T-helper 2 cell (primary cell): ENCODE measurements at regions not wholly inside any gene's neighbourhood (a gene's known extent, or its start where the extent isn't known, plus 50 kb on each side); places are given as distances from the start of the nearest gene placed in this dataset.
"Not testable (repeated sequence)": the region's sequence is repeated elsewhere in the genome, so short reads cannot be mapped to it uniquely, and the experiment has no call there.

Experiments
- DNase-seq, 5 experiments: peaks; one replicate each; pipeline versions ENCODE4 v3.0.0 to v3.0.0-alpha.2; 2012 to 2022

GRCh38 chr1:144516172-144516571 lies 54.7 kb upstream of the NBPF15 start:
- not testable (repeated sequence) for DNase-seq

DNA sequence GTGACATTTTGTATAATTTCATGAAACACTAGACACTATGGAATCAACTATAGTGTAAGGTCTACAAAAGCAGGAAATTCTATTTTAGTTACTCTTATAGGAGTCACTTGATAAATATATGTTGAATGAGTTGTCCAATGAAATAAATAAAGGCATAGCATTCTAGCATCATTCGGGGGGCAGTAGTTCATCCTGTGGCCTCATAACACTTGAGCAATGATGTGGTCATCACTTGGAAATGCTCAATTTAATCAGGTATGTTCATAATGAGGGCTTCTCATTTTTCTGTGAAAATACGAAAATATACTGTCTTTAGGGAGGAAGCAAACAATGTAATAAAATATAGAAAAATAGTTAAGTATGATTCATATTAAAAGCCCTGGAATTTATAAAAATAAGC lies 55.4 kb upstream of the NBPF15 start:
- not testable (repeated sequence) for DNase-seq

DNA sequence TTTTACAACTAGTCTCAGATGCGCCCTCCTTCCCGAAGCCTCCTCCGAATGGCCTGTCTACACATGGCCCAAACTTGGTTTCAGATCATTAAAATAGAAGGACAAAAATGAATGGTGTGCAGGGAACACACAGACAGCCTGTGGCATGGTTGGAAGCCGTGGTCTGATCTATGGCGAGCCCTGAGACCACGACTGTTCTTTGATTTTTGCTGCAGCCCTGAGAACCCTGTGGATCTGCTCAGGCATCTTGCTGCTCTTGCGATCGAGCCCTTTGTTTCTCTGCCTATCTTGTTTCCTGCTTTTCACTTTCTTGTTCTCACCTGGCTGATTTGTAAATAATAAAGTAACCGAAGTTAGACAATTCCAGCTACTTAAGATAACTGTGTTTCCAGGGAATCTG lies 57.0 kb upstream of the NBPF15 start:
- not testable (repeated sequence) for DNase-seq

DNA sequence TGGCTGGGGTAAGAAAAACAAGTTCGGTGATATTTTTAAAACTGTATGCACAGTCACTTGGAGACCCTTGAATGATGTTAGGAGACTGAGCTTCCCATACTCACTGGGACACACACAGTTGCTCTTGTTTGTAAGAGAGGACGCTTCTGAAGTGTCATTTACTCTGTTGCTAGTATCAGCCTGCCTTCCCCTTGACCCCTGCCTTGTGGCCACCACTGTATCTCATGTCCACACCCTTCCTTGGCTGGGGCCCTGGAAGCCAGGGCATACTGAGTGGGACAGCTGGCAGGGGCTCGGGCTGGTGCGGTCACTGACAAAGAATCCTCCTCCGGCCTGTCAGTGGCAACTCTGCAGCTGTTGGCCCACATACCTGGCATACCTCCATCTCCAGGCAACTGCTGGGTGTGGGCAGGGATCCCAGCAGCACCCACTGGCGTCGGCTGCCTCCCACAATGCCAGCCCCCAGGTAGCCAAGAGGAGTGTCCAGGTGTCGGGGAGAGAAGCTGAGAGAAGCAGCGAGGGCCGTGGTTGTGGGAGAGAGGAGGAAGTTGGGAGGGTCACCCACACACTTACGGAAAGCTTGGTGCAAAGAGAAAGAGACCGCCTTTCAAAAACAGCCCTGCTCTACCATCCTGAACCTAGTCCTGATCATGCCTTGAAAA lies 58.2 kb upstream of the NBPF15 start:
- DNase-seq, result not testable (repeated sequence)

DNA sequence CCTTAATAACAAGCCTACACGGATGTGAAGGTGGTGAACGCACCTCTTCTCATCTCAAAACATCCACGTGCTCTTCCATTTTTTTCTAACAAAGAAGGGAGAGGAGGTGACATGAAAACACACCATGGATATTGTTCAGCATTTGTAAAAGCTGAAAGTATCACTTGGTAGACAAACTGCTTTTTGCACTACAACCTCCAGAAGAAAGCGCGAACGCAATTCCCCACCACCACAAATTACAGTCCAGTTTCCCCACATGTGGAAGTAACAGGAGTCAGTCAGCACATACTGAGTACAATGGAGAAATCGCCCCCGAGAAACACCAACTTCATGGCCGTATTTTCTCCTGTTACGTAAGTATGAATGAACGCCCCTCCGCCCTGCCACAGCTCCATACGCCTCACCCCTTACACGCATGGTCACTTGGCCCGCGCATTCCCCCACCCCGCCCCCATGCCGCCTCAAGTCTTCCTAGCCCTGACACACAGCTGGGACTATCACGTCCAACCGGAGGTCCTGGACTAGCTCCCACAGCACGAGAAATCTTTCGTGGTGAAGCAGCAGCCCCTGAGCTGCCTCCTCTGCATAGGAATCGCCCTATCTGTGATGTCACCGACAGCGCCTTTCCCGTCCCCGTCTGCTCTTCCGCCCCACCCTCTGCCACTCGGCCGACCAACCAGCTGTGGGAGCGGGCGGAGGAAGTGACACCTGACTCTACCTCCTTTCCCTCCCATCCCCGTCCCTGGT lies 62.4 kb upstream of the NBPF15 start:
- peak; percentile 45 to 86 (median 60) for DNase-seq

GRCh38 chr1:144532156-144532607 lies 60.5 kb upstream of the PPIAL4F start:
- peak in 1 of 5 experiments; percentile 15 for DNase-seq

DNA sequence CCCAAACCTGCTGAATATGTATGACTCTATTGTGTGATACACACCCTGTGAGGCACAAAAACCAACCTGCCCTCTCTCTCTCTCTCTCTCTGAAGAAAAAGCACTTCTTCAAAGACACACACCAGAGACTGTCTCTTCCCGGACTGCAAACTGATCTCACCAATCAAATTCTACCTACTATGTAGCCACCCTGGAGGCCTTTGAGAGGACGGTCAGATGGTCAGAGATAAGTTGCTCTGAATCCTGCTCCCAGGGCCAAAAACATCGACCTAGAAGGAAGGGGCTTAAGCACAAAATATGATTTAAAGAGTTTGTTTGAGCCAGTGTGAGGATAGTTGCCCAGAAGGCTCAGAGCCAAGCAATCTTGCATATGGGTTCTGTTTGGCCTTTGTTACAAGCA lies 59.2 kb upstream of the PPIAL4F start:
- not testable (repeated sequence) for DNase-seq

DNA sequence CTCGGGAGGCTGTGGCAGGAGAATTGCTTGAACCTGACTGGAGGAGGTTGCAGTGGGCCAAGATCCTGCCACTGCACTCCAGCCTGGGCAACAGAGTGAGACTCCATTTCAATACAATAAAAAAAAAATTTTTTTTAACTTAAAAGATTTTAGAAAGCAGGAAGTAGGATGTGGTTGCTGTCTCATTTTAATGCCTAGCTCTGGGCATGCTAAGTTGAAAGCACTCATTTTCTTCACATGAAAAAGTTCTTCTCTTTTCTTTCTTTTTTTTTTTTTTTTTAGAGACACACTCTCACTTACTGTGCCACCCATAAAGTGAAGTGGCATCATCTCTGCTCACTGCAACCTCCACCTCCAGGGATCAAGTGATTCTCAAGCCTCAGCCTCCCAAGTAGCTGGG lies 58.4 kb upstream of the PPIAL4F start:
- DNase-seq, result peak in 2 of 5 experiments; percentile 39 to 58

DNA sequence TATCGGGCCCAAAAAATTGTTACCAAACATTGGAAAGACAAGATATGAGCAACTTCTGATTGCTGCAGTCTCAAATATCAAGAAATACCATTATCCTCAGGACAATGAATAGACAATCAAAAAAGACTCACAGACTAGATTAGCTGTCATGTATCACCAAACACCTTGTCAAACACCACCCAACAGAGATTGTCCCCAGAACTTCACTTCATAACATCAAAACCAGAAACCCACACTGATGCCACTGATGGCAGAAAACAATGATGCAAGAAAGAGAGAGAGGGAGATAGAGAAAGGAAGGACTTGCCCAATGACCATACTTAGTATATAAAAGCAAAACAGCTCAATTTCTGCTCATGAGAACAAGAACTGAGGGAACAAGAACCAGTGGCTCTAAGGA lies 56.0 kb upstream of the PPIAL4F start:
- not testable (repeated sequence) for DNase-seq

- DNase-seq, result not testable (repeated sequence)
These were observed 55.5 kb upstream of the PPIAL4F start for GRCh38 chr1:144537234-144537633.

DNA sequence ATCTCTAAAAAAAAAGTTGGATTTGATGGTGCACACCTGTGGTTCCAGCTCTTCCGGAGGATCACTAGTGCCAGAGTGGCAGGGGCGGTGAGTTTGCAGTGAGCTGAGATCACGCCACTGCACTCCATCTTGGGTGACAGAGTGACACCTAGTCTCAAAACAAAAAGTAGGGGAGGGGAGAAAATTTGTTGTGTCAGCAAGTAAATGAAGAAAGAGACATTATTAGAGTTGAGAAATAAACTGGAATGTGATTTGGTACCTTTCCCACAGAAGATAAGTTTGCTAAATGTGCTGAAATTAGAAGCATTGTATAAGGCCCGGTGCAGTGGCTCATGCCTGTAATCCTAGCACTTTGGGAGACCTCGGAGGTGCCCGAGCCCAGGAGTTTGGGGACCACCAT lies 54.0 kb upstream of the PPIAL4F start:
- DNase-seq, result not testable (repeated sequence)

DNA sequence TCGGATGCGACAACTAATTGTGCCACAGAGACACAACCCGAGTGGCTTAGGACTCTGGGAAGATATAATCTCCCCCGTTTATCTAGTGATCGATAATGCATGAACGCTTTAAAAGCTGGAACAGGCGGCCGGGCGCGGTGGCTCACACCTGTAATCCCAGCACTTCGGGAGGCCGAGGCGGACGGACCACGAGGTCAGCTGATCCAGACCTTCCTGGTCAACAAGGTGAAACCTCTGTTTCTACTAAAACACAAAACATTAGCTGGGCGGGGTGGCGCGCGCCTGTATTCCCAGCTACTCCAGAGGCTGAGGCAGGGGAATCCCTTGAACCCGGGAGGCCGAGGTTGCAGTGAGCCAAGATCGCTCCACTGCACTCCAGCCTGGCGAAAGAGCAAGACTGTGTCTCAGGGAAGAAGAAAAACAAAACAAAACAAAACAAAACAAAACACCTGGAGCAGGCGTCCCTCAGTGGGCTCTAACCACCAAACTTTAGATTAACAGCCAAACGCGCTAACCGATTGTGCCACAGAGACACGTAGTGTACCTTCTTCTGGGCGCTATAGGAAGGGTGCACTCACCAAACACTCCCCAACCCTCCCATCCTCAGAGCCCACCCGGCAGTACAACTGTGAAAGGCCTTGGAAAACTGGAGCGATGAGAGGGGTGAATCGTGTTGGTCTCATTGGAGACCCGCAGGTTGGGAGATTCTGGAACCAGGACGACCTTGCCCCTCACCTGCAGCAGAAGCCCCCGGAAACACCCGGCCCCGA lies 53.3 kb upstream of the PPIAL4F start:
- DNase-seq, result not testable (repeated sequence)
